Heart left ventricle (tissue), 16 donors: ENCODE measurements at regions not wholly inside any gene's neighbourhood (a gene's known extent, or its start where the extent isn't known, plus 50 kb on each side); places are given as distances from the start of the nearest gene placed in this dataset.

Experiments used
- ATAC-seq, 4 donors: fragments of 200-7000 bp; cut with Tn5 transposase; one replicate each; pipeline ENCODE4 v1.9.1; 2020 to 2022; ENCODE audit warnings: moderate library complexity in 4 of 4, mild to moderate bottlenecking in 3 of 4, moderate number of reproducible peaks in 1 of 4
- DNase-seq, 5 donors: peaks; one replicate each; pipeline ENCODE4 v3.0.0-alpha.2; 2020
- H3K27ac ChIP-seq, 12 donors: fragments of 200-600 bp; sonication (generic) in 4 of 12; one replicate each; pipeline versions ENCODE4 v1.5.0 to v1.8.0; 2016 to 2022; ENCODE audit warnings: mild to moderate bottlenecking in 2 of 12
- H3K27me3 ChIP-seq, 9 donors: fragments of 200-600 bp; sonication (generic) in 2 of 9; one replicate each; pipeline versions ENCODE4 v1.5.1 to v1.8.0; 2016 to 2022; ENCODE audit warnings: mild to moderate bottlenecking in 3 of 9
- H3K36me3 ChIP-seq, 9 donors: fragments of 200-600 bp; sonication (generic) in 2 of 9; one replicate each; pipeline versions ENCODE4 v1.5.0 to v1.8.0; 2018 to 2022; ENCODE audit warnings: mild to moderate bottlenecking in 2 of 9
- H3K4me1 ChIP-seq, 12 donors: fragments of 200-600 bp; sonication (generic) in 4 of 12; one replicate each; pipeline versions ENCODE4 v1.5.0 to v1.8.0; 2016 to 2022; ENCODE audit warnings: mild to moderate bottlenecking in 3 of 12
- H3K4me3 ChIP-seq, 12 donors: fragments of 200-600 bp; sonication (generic) in 4 of 12; one replicate each; pipeline versions ENCODE4 v1.5.0 to v1.8.0; 2017 to 2022; ENCODE audit warnings: mild to moderate bottlenecking in 9 of 12, moderate library complexity in 4 of 12
- H3K9me3 ChIP-seq, 12 donors: fragments of 200-600 bp; sonication (generic) in 4 of 12; one replicate each; pipeline versions ENCODE4 v1.5.0 to v1.8.0; 2016 to 2022; ENCODE audit warnings: mild to moderate bottlenecking in 1 of 12
- POLR2A ChIP-seq, 2 donors: fragments of 450-650 bp; IDR thresholded peaks; one replicate each; pipeline ENCODE4 v1.6.1; 2017; ENCODE audit warnings: antibody characterized with exemption in 2 of 2, mild to moderate bottlenecking in 2 of 2, moderate library complexity in 2 of 2
- WGBS, 4 donors: extraction: QIAGEN DNeasy Blood & Tissue Kit in 2 of 4; methylation state at CpG; one replicate each; pipeline versions ENCODE4 v1.1.5 to v1.1.7; 2013 to 2018; 5-methylcytosine and 5-hydroxymethylcytosine counted together
- intact Hi-C, 10 donors: fragments of 100-400 bp; cut with DNase I; formaldehyde crosslinking; loops; one replicate each; pipeline versions ENCODE4 v1.11.1 to v1.14.2; 2022
- TF ChIP-seq, protein P1 (sequence below), 12 donors: fragments of 200-600 bp; sonication (generic) in 4 of 12; IDR thresholded peaks; one replicate each; pipeline versions ENCODE4 v1.5.0 to v1.8.0; 2018 to 2022; ENCODE audit warnings: antibody characterized with exemption in 12 of 12, mild to moderate bottlenecking in 5 of 12
- donor health status: ischemic (EF 13 %, LVEDD 7.1; RV severe dilation, severe dysfunction).
- donor health status: healthy with polysubstance abuse.
- donor health status: DM: no; HTN: yes; CAD: no.
- donor health status: DM: no; HTN: no; CAD: no.
- donor health status: ischemic (EF 25% LVEDD 6.9; RV normal size, moderate dysfunction).
- donor health status: ischemic (EF 25% LVEDD 5.7; RV mildly dilated, moderate dysfunction).
- donor health status: healthy.
- donor health status: DM: yes; HTN: yes; CAD: no.
- donor health status: ischemic (EF 35%, LVEDD 5.7; RV mildly dilated, moderate dysfunction).
- donor health status: nonischemic (EF 11% LVEDD 7.7; RV severe dilation, severe dysfunction).
- donor health status: DM: yes; HTN: yes; CAD: no.
- donor health status: PGD.
- donor health status: ischemic (EF 29% LVEDD 5.4; RV normal size, mild dysfunction).
- donor health status: nonischemic (EF 23%, LVEDD 6.1; RV moderate dilation, normal function).

DNA sequence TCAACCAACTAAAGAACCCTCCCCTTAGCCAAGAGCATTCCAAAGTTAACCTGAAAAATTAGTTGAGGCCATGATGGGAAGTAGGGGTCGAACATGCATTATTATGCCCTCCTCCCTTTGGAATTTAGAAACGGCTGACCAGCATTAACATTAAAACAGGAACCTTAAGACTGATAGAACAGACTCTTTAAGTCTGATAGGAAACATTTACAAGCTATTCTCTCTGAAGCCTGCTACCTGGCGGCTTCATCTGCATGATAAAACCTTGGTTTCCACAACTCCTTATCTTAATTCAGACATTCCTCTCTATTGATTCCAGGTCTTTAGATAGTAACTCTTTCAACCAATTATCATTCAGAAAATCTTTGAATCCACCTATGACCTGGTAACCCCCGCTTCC, 331.0 kb downstream of the CGGBP1 start:
- peaks cover 0 to 9% (median 0%) of the 10 kb centered on the region in 12 donors for H3K9me3 ChIP-seq
- no peak for TF ChIP-seq POLR2A (IDR thresholded peaks at IDR 0.05)
- TF ChIP-seq, protein P1, sequence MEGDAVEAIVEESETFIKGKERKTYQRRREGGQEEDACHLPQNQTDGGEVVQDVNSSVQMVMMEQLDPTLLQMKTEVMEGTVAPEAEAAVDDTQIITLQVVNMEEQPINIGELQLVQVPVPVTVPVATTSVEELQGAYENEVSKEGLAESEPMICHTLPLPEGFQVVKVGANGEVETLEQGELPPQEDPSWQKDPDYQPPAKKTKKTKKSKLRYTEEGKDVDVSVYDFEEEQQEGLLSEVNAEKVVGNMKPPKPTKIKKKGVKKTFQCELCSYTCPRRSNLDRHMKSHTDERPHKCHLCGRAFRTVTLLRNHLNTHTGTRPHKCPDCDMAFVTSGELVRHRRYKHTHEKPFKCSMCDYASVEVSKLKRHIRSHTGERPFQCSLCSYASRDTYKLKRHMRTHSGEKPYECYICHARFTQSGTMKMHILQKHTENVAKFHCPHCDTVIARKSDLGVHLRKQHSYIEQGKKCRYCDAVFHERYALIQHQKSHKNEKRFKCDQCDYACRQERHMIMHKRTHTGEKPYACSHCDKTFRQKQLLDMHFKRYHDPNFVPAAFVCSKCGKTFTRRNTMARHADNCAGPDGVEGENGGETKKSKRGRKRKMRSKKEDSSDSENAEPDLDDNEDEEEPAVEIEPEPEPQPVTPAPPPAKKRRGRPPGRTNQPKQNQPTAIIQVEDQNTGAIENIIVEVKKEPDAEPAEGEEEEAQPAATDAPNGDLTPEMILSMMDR (IDR thresholded peaks at IDR 0.05): no peak
- H3K4me3 ChIP-seq: no peak overlapping the region
- DNase-seq: no peak
- H3K36me3 ChIP-seq: no peaks in the 10 kb centered on the region
- H3K27ac ChIP-seq: no peak overlapping the region
- H3K4me1 ChIP-seq: no peaks in the 10 kb centered on the region
- 56 to 70% (median 65%) methylated on average over 4 of the region's 4 CpGs for WGBS, 4 donors
- intact Hi-C loops: no loop called here
- ATAC-seq: no peak
- no peaks in the 10 kb centered on the region for H3K27me3 ChIP-seq

DNA sequence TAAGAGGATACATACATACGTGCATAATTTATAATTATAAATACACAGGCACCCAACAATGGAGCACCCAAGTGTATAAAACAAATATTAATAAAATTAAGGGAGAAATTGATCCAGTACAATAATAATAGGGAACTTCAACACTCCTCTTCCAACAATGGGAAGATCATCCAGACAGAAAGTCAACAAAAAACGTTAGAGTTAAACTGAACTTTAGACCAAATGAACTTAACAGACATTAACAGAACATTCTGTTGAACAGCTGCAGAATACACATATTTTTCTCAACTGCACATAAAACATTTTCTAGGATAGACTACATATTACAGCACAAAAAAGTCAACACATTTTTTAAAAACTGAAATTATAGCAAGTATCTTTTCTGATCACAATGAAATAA, 339.7 kb downstream of the CGGBP1 start:
- Histone ChIP-seq H3K4me1 (no peaks in the 10 kb centered on the region), H3K27me3 (no peaks in the 10 kb centered on the region), H3K27ac (no peak overlapping the region), H3K36me3 (no peaks in the 10 kb centered on the region), H3K9me3 (peaks cover 0 to 4% (median 0%) of the 10 kb centered on the region in 12 donors), H3K4me3 (no peak overlapping the region)
- TF ChIP-seq POLR2A (IDR thresholded peaks at IDR 0.05): no peak
- TF ChIP-seq, protein P1 (IDR thresholded peaks at IDR 0.05): no peak
- intact Hi-C loops: no loop called here
- ATAC-seq (no peak), DNase-seq (no peak)
- 56 to 67% (median 60%) methylated on average over 2 of the region's 2 CpGs for WGBS, 4 donors

DNA sequence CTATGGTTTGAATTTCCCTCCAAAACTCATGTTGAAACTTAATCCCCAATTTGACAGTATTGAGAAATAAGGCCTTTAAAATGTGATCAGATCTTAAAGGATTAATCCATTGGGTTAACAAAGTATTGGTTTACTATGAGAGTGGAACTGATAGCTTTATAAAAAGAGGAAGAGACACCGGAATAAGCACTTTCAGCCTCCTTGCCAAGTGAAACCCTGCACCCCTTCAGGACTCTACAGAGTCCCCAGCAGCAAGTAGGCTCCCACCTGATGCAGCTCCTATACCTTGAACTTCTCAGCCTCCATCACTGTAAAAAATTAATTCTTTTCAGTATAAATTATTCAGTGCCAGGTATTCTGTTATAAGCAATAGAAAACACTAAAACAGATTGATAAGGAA, 348.3 kb downstream of the CGGBP1 start:
- H3K9me3 ChIP-seq: peaks cover 0 to 21% (median 0%) of the 10 kb centered on the region in 12 donors
- no peak for TF ChIP-seq POLR2A (IDR thresholded peaks at IDR 0.05)
- TF ChIP-seq, protein P1 (IDR thresholded peaks at IDR 0.05): no peak
- DNase-seq (no peak), ATAC-seq (no peak)
- no peak overlapping the region for H3K4me3 ChIP-seq
- WGBS, 4 donors: 65 to 76% (median 70%) methylated on average over 1 of the region's 1 CpG
- H3K4me1 ChIP-seq: no peaks in the 10 kb centered on the region
- no peak overlapping the region for H3K27ac ChIP-seq
- intact Hi-C loops: no loop called here
- peaks cover 0 to 4% (median 0%) of the 10 kb centered on the region in 9 donors for H3K27me3 ChIP-seq
- H3K36me3 ChIP-seq: no peaks in the 10 kb centered on the region

DNA sequence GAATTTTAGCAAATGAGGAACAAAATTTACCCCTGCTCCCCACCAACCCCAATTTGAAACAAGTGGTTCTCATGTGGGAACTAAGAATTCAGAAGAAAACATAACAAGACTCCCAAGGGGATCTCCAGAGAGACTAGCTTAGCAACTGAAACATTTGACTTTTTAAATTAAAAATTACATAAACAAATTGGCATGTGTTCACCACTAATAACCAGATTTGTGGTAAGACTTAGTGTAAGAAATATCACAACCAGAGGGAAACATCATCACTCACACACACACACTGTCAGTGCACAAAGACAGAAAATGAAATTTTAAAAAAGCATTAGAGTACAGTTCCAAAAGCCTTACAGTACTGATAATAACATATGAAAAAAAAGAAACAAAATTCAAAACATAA, 348.8 kb downstream of the CGGBP1 start:
- no peak for TF ChIP-seq POLR2A (IDR thresholded peaks at IDR 0.05)
- TF ChIP-seq, protein P1 (IDR thresholded peaks at IDR 0.05): no peak
- DNase-seq (no peak), ATAC-seq (no peak)
- intact Hi-C loops: no loop called here
- H3K4me3 ChIP-seq: no peak overlapping the region
- no peaks in the 10 kb centered on the region for H3K36me3 ChIP-seq
- no peaks in the 10 kb centered on the region for H3K4me1 ChIP-seq
- H3K27me3 ChIP-seq: peaks cover 0 to 4% (median 0%) of the 10 kb centered on the region in 9 donors
- H3K9me3 ChIP-seq: peaks cover 0 to 21% (median 0%) of the 10 kb centered on the region in 12 donors
- no peak overlapping the region for H3K27ac ChIP-seq
